ENCODE measurements at regions not wholly inside any gene's neighbourhood (a gene's known extent, or its start where the extent isn't known, plus 50 kb on each side); places are given as distances from the start of the nearest gene placed in this dataset.

GRCh38 chr2:898319-898718 is 52.3 kb upstream of the SNTG2 start:
- Mint-ChIP-seq H3K27me3 (peaks cover 4% of the 10 kb centered on the region), H3K4me1 (no peaks in the 10 kb centered on the region), H3K27ac (no peak overlapping the region), H3K4me3 (no peak overlapping the region), H3K36me3 (peaks cover 4% of the 10 kb centered on the region), H3K9me3 (peaks cover 16% of the 10 kb centered on the region)
- DNase-seq, result no peak

GRCh38 chr2:897091-897490 is 53.6 kb upstream of the SNTG2 start:
- no peak overlapping the region for H3K27ac Mint-ChIP-seq
- H3K4me3 Mint-ChIP-seq, result no peak overlapping the region
- peaks cover 16% of the 10 kb centered on the region for H3K9me3 Mint-ChIP-seq
- no peak for DNase-seq
- peaks cover 15% of the 10 kb centered on the region for H3K27me3 Mint-ChIP-seq
- peaks cover 4% of the 10 kb centered on the region for H3K36me3 Mint-ChIP-seq
- no peaks in the 10 kb centered on the region for H3K4me1 Mint-ChIP-seq

GRCh38 chr2:893311-893710 is 57.3 kb upstream of the SNTG2 start:
- no peak overlapping the region for H3K27ac Mint-ChIP-seq
- H3K36me3 Mint-ChIP-seq, result peaks cover 2% of the 10 kb centered on the region

GRCh38 chr2:892892-893291 is 57.8 kb upstream of the SNTG2 start:
- Mint-ChIP-seq H3K9me3 (peaks cover 13% of the 10 kb centered on the region), H3K4me1 (no peaks in the 10 kb centered on the region), H3K36me3 (peaks cover 2% of the 10 kb centered on the region), H3K4me3 (no peak overlapping the region), H3K27me3 (peaks cover 33% of the 10 kb centered on the region), H3K27ac (no peak overlapping the region)
- no peak for DNase-seq

More at GRCh38 chr2:893311-893710, 57.3 kb upstream of the SNTG2 start:
- no peak for DNase-seq
- H3K27me3 Mint-ChIP-seq, result peaks cover 33% of the 10 kb centered on the region
- H3K4me3 Mint-ChIP-seq, result no peak overlapping the region
- no peaks in the 10 kb centered on the region for H3K4me1 Mint-ChIP-seq
- H3K9me3 Mint-ChIP-seq, result peaks cover 13% of the 10 kb centered on the region

- H3K36me3 Mint-ChIP-seq, result peaks cover 2% of the 10 kb centered on the region
- peaks cover 33% of the 10 kb centered on the region for H3K27me3 Mint-ChIP-seq
- no peak overlapping the region for H3K4me3 Mint-ChIP-seq
- no peaks in the 10 kb centered on the region for H3K4me1 Mint-ChIP-seq
- no peak overlapping the region for H3K27ac Mint-ChIP-seq
- H3K9me3 Mint-ChIP-seq, result peaks cover 11% of the 10 kb centered on the region
- no peak for DNase-seq
Observed at GRCh38 chr2:892401-892800, 58.2 kb upstream of the SNTG2 start.

GRCh38 chr2:891734-892133 is 58.9 kb upstream of the SNTG2 start:
- H3K9me3 Mint-ChIP-seq, result peaks cover 10% of the 10 kb centered on the region
- H3K4me1 Mint-ChIP-seq, result no peaks in the 10 kb centered on the region
- no peak for DNase-seq
- peaks cover 2% of the 10 kb centered on the region for H3K36me3 Mint-ChIP-seq
- H3K4me3 Mint-ChIP-seq, result no peak overlapping the region
- H3K27me3 Mint-ChIP-seq, result peaks cover 33% of the 10 kb centered on the region
- no peak overlapping the region for H3K27ac Mint-ChIP-seq

GRCh38 chr2:890791-891190 is 59.9 kb upstream of the SNTG2 start:
- Mint-ChIP-seq H3K36me3 (no peaks in the 10 kb centered on the region), H3K27me3 (peaks cover 39% of the 10 kb centered on the region), H3K4me1 (no peaks in the 10 kb centered on the region), H3K27ac (no peak overlapping the region), H3K9me3 (peaks cover 5% of the 10 kb centered on the region), H3K4me3 (no peak overlapping the region)
- DNase-seq, result no peak

- H3K9me3 Mint-ChIP-seq, result peaks cover 2% of the 10 kb centered on the region
- no peaks in the 10 kb centered on the region for H3K4me1 Mint-ChIP-seq
- DNase-seq, result no peak
- H3K36me3 Mint-ChIP-seq, result no peaks in the 10 kb centered on the region
- no peak overlapping the region for H3K4me3 Mint-ChIP-seq
- H3K27me3 Mint-ChIP-seq, result peaks cover 42% of the 10 kb centered on the region
- H3K27ac Mint-ChIP-seq, result no peak overlapping the region
Observed at GRCh38 chr2:890214-890613, 60.4 kb upstream of the SNTG2 start.

- Mint-ChIP-seq H3K36me3 (no peaks in the 10 kb centered on the region), H3K9me3 (no peaks in the 10 kb centered on the region), H3K27ac (no peak overlapping the region), H3K4me3 (no peak overlapping the region), H3K4me1 (no peaks in the 10 kb centered on the region), H3K27me3 (peaks cover 53% of the 10 kb centered on the region)
- DNase-seq, result no peak
Observed at GRCh38 chr2:888906-889566, 61.6 kb upstream of the SNTG2 start.

GRCh38 chr2:888211-888801 is 62.3 kb upstream of the SNTG2 start:
- no peak for DNase-seq
- Mint-ChIP-seq H3K4me1 (no peaks in the 10 kb centered on the region), H3K4me3 (no peak overlapping the region), H3K36me3 (no peaks in the 10 kb centered on the region), H3K9me3 (no peaks in the 10 kb centered on the region), H3K27ac (no peak overlapping the region), H3K27me3 (peaks cover 56% of the 10 kb centered on the region)

GRCh38 chr2:887639-888038 is 63.0 kb upstream of the SNTG2 start:
- H3K9me3 Mint-ChIP-seq, result no peaks in the 10 kb centered on the region
- H3K4me1 Mint-ChIP-seq, result no peaks in the 10 kb centered on the region
- no peak overlapping the region for H3K4me3 Mint-ChIP-seq
- no peak for DNase-seq
- H3K36me3 Mint-ChIP-seq, result no peaks in the 10 kb centered on the region
- H3K27me3 Mint-ChIP-seq, result peaks cover 57% of the 10 kb centered on the region
- no peak overlapping the region for H3K27ac Mint-ChIP-seq

- no peaks in the 10 kb centered on the region for H3K36me3 Mint-ChIP-seq
- H3K4me1 Mint-ChIP-seq, result peaks cover under 1% of the 10 kb centered on the region
- H3K27ac Mint-ChIP-seq, result no peak overlapping the region
- H3K4me3 Mint-ChIP-seq, result no peak overlapping the region
- no peak for DNase-seq
- H3K27me3 Mint-ChIP-seq, result peaks cover 51% of the 10 kb centered on the region
- H3K9me3 Mint-ChIP-seq, result no peaks in the 10 kb centered on the region
Observed at GRCh38 chr2:886072-887022, 64.3 kb upstream of the SNTG2 start.

GRCh38 chr2:885230-886071 is 65.2 kb upstream of the SNTG2 start:
- Mint-ChIP-seq H3K27me3 (peaks cover 45% of the 10 kb centered on the region), H3K4me3 (no peak overlapping the region), H3K27ac (no peak overlapping the region), H3K9me3 (no peaks in the 10 kb centered on the region), H3K36me3 (no peaks in the 10 kb centered on the region), H3K4me1 (peaks cover 4% of the 10 kb centered on the region)
- no peak for DNase-seq

GRCh38 chr2:883803-884748 is 66.6 kb upstream of the SNTG2 start:
- Mint-ChIP-seq H3K4me3 (no peak overlapping the region), H3K27ac (no peak overlapping the region), H3K36me3 (no peaks in the 10 kb centered on the region), H3K9me3 (no peaks in the 10 kb centered on the region), H3K4me1 (peaks cover 4% of the 10 kb centered on the region), H3K27me3 (peaks cover 40% of the 10 kb centered on the region)
- no peak for DNase-seq

All from activated naive CD8-positive, alpha-beta T cell treated with anti-CD3 and anti-CD28 coated beads for 36 hours (primary cell).